Mesenchymal stem cell (in vitro differentiated cells and primary cell): ENCODE measurements at regions not wholly inside any gene's neighbourhood (a gene's known extent, or its start where the extent isn't known, plus 50 kb on each side); places are given as distances from the start of the nearest gene placed in this dataset.
"Not testable (repeated sequence)": the region's sequence is repeated elsewhere in the genome, so short reads cannot be mapped to it uniquely, and the experiment has no call there.

ENCODE experiments used
- DNase-seq: peaks from one replicate; pipeline ENCODE4 v3.0.0-alpha.2; 2013
- H2AFZ ChIP-seq: one replicate; pipeline ENCODE4 v1.6.1; 2013; ENCODE audit warnings: low read depth, mild to moderate bottlenecking, control low read depth, inconsistent platforms, low read length, moderate library complexity
- H2AK5ac ChIP-seq: 2 replicates; pipeline ENCODE4 v1.6.1; 2013; ENCODE audit warnings: low read length, moderate library complexity, mild to moderate bottlenecking, inconsistent platforms; ENCODE audit not compliant: severe bottlenecking
- H2BK120ac ChIP-seq: one replicate; pipeline ENCODE4 v1.6.1; 2013; ENCODE audit warnings: low read depth, mild to moderate bottlenecking, inconsistent platforms, low read length, moderate library complexity
- H2BK12ac ChIP-seq, 2 experiments: one replicate each; pipeline ENCODE4 v1.6.1; 2013; ENCODE audit warnings: inconsistent platforms in 2 of 2, low read length in 2 of 2, mild to moderate bottlenecking in 2 of 2, moderate library complexity in 2 of 2, control low read depth in 1 of 2
- H2BK15ac ChIP-seq: one replicate; pipeline ENCODE4 v1.6.1; 2013; ENCODE audit warnings: mild to moderate bottlenecking, low read depth, inconsistent platforms; ENCODE audit not compliant: poor library complexity, severe bottlenecking
- H2BK5ac ChIP-seq: 2 replicates; pipeline ENCODE4 v1.6.1; 2013; ENCODE audit warnings: low read depth, mild to moderate bottlenecking, low read length, control low read depth, inconsistent platforms; ENCODE audit not compliant: poor library complexity, severe bottlenecking
- H3K14ac ChIP-seq, 2 experiments: one replicate each; pipeline ENCODE4 v1.6.1; 2013; ENCODE audit warnings: inconsistent platforms in 2 of 2, low read length in 2 of 2, control low read depth in 1 of 2, mild to moderate bottlenecking in 1 of 2, moderate library complexity in 1 of 2
- H3K18ac ChIP-seq, 2 experiments: one replicate each; pipeline ENCODE4 v1.6.1; 2013; ENCODE audit warnings: inconsistent platforms in 2 of 2, low read length in 2 of 2, control low read depth in 1 of 2, low read depth in 1 of 2, mild to moderate bottlenecking in 1 of 2
- H3K23ac ChIP-seq, 2 experiments: one replicate each; pipeline ENCODE4 v1.6.1; 2013; ENCODE audit warnings: inconsistent platforms in 2 of 2, low read length in 2 of 2, mild to moderate bottlenecking in 2 of 2, moderate library complexity in 2 of 2, control low read depth in 1 of 2
- H3K27ac ChIP-seq: 2 replicates; pipeline ENCODE4 v1.5.1; 2013; ENCODE audit warnings: mild to moderate bottlenecking, moderate library complexity, low read length, control low read depth, inconsistent platforms; ENCODE audit not compliant: poor library complexity, severe bottlenecking
- H3K27me3 ChIP-seq, 2 experiments: 2 replicates each; pipeline versions ENCODE4 v1.6.1 to v1.7.0; 2013; ENCODE audit warnings: low read length in 2 of 2, mild to moderate bottlenecking in 2 of 2, moderate library complexity in 2 of 2, control low read depth in 1 of 2, inconsistent platforms in 1 of 2; ENCODE audit not compliant: control insufficient read depth in 1 of 2, insufficient read depth in 1 of 2
- H3K36me3 ChIP-seq, 2 experiments: 2 replicates each; pipeline versions ENCODE4 v1.6.1 to v1.7.0; 2013; ENCODE audit warnings: low read length in 2 of 2, control low read depth in 1 of 2, inconsistent platforms in 1 of 2, low read depth in 1 of 2, mild to moderate bottlenecking in 1 of 2; ENCODE audit not compliant: insufficient read depth in 2 of 2, control insufficient read depth in 1 of 2
- H3K4ac ChIP-seq, 2 experiments: one replicate each; pipeline ENCODE4 v1.6.1; 2013; ENCODE audit warnings: inconsistent platforms in 2 of 2, low read length in 2 of 2, mild to moderate bottlenecking in 2 of 2, moderate library complexity in 2 of 2, control low read depth in 1 of 2, low read depth in 1 of 2
- H3K4me1 ChIP-seq: 2 replicates; pipeline ENCODE4 v1.6.1; 2013; ENCODE audit warnings: low read depth, low read length, control low read depth; ENCODE audit not compliant: control insufficient read depth, insufficient read depth
- H3K4me2 ChIP-seq: 2 replicates; pipeline ENCODE4 v1.6.1; 2013; ENCODE audit warnings: low read length, mild to moderate bottlenecking, inconsistent platforms; ENCODE audit not compliant: poor library complexity, severe bottlenecking
- H3K4me3 ChIP-seq, 2 experiments: 2 replicates each; pipeline versions ENCODE4 v1.5.1 to v1.7.0; 2013; ENCODE audit warnings: low read length in 2 of 2, mild to moderate bottlenecking in 2 of 2, control low read depth in 1 of 2, low read depth in 1 of 2; ENCODE audit not compliant: insufficient read depth in 1 of 2
- H3K79me1 ChIP-seq: replicated peaks from 2 replicates; pipeline ENCODE4 v1.6.1; 2013; ENCODE audit warnings: mild to moderate bottlenecking, control low read depth, low read length, inconsistent platforms; ENCODE audit not compliant: poor library complexity, severe bottlenecking
- H3K9ac ChIP-seq: 2 replicates; pipeline ENCODE4 v1.7.0; 2013; ENCODE audit warnings: mild to moderate bottlenecking, low read length, moderate library complexity
- H3K9me3 ChIP-seq: 2 replicates; pipeline ENCODE4 v1.7.0; 2013; ENCODE audit warnings: mild to moderate bottlenecking, low read length; ENCODE audit not compliant: control insufficient read depth
- H4K8ac ChIP-seq: one replicate; pipeline ENCODE4 v1.6.1; 2013; ENCODE audit warnings: inconsistent platforms, mild to moderate bottlenecking, low read length, moderate library complexity
- H4K91ac ChIP-seq: one replicate; pipeline ENCODE4 v1.6.1; 2013; ENCODE audit warnings: mild to moderate bottlenecking, low read length, inconsistent platforms
- WGBS: methylation state at CpG from one replicate; pipeline ENCODE4 v1.1.7; 2013; ENCODE audit warnings: mixed read lengths; 5-methylcytosine and 5-hydroxymethylcytosine counted together

GRCh38 chr9:2439957-2440356 lies 181.6 kb upstream of the VLDLR start:
- Histone ChIP-seq H3K4me1 (no peaks in the 10 kb centered on the region), H3K23ac (no peak overlapping the region), H3K79me1 (no peaks in the 10 kb centered on the region), H2BK120ac (no peak overlapping the region), H2BK15ac (no peak overlapping the region), H2AK5ac (no peak overlapping the region), H3K27ac (no peak overlapping the region), H2AFZ (no peak overlapping the region), H3K14ac (no peak overlapping the region), H3K36me3 (no peaks in the 10 kb centered on the region), H3K9ac (no peak overlapping the region), H3K27me3 (no peaks in the 10 kb centered on the region), H4K8ac (no peak overlapping the region), H3K9me3 (peaks cover 22% of the 10 kb centered on the region), H2BK12ac (no peak overlapping the region), H4K91ac (no peak overlapping the region), H3K4ac (no peak overlapping the region), H3K4me3 (no peak overlapping the region), H2BK5ac (no peak overlapping the region), H3K18ac (no peak overlapping the region), H3K4me2 (no peak overlapping the region)
- no peak for DNase-seq
- 68% methylated on average over 3 of the region's 3 CpGs for WGBS

GRCh38 chr9:2443933-2444332 lies 177.7 kb upstream of the VLDLR start:
- 80% methylated on average over 1 of the region's 1 CpG for WGBS

GRCh38 chr9:2448193-2448738 lies 173.3 kb upstream of the VLDLR start:
- no peaks in the 10 kb centered on the region for H3K27me3 ChIP-seq
- no peak overlapping the region for H3K4ac ChIP-seq
- no peak overlapping the region for H3K9ac ChIP-seq
- no peak overlapping the region for H3K18ac ChIP-seq
- no peaks in the 10 kb centered on the region for H3K79me1 ChIP-seq
- H4K91ac ChIP-seq = no peak overlapping the region
- no peak overlapping the region for H4K8ac ChIP-seq
- H3K9me3 ChIP-seq = no peaks in the 10 kb centered on the region
- H3K4me2 ChIP-seq = no peak overlapping the region
- H2BK15ac ChIP-seq = no peak overlapping the region
- 100% methylated on average over 1 of the region's 2 CpGs for WGBS
- H2AFZ ChIP-seq = no peak overlapping the region
- H3K4me3 ChIP-seq = no peak overlapping the region
- H2AK5ac ChIP-seq = no peak overlapping the region
- no peak for DNase-seq
- no peaks in the 10 kb centered on the region for H3K4me1 ChIP-seq
- no peak overlapping the region for H2BK5ac ChIP-seq
- H3K36me3 ChIP-seq = no peaks in the 10 kb centered on the region
- H2BK12ac ChIP-seq = no peak overlapping the region
- no peak overlapping the region for H3K23ac ChIP-seq
- H3K27ac ChIP-seq = no peak overlapping the region
- no peak overlapping the region for H2BK120ac ChIP-seq
- no peak overlapping the region for H3K14ac ChIP-seq

More at GRCh38 chr9:2443933-2444332, 177.7 kb upstream of the VLDLR start:
- not testable (repeated sequence) for H4K91ac ChIP-seq, H3K18ac ChIP-seq, H3K4me2 ChIP-seq, H3K36me3 ChIP-seq, H2AFZ ChIP-seq, H2BK5ac ChIP-seq, H2BK12ac ChIP-seq, H3K27me3 ChIP-seq, H3K27ac ChIP-seq, H4K8ac ChIP-seq, H2AK5ac ChIP-seq, DNase-seq, H3K14ac ChIP-seq, H3K4me1 ChIP-seq, H2BK120ac ChIP-seq, H3K4ac ChIP-seq, H3K9ac ChIP-seq, H3K23ac ChIP-seq, H3K4me3 ChIP-seq, H2BK15ac ChIP-seq, H3K79me1 ChIP-seq
- H3K9me3 ChIP-seq = peaks cover 22% of the 10 kb centered on the region

GRCh38 chr9:2453106-2453505 lies 168.5 kb upstream of the VLDLR start:
- H2BK15ac ChIP-seq = no peak overlapping the region
- no peak overlapping the region for H2BK5ac ChIP-seq
- H3K4me2 ChIP-seq = no peak overlapping the region
- no peak overlapping the region for H3K4ac ChIP-seq
- H4K91ac ChIP-seq = no peak overlapping the region
- H3K27me3 ChIP-seq = no peaks in the 10 kb centered on the region
- no peaks in the 10 kb centered on the region for H3K36me3 ChIP-seq
- H2AK5ac ChIP-seq = no peak overlapping the region
- no peaks in the 10 kb centered on the region for H3K79me1 ChIP-seq
- WGBS = 100% methylated on average over 1 of the region's 1 CpG
- H3K18ac ChIP-seq = no peak overlapping the region
- no peak overlapping the region for H3K27ac ChIP-seq
- no peak overlapping the region for H3K4me3 ChIP-seq
- H4K8ac ChIP-seq = no peak overlapping the region
- DNase-seq = no peak
- H2BK12ac ChIP-seq = no peak overlapping the region
- H3K14ac ChIP-seq = no peak overlapping the region
- H2BK120ac ChIP-seq = no peak overlapping the region
- H3K23ac ChIP-seq = no peak overlapping the region
- H3K9ac ChIP-seq = no peak overlapping the region
- no peaks in the 10 kb centered on the region for H3K9me3 ChIP-seq
- H3K4me1 ChIP-seq = no peaks in the 10 kb centered on the region
- H2AFZ ChIP-seq = no peak overlapping the region
